ENCODE measurements at regions not wholly inside any gene's neighbourhood (a gene's known extent, or its start where the extent isn't known, plus 50 kb on each side); places are given as distances from the start of the nearest gene placed in this dataset.
"Not testable (repeated sequence)": the region's sequence is repeated elsewhere in the genome, so short reads cannot be mapped to it uniquely, and the experiment has no call there.

- intact Hi-C loops (cut with DNase I; ENCODE audit: low total_unique reads), result not testable (repeated sequence)
Measured at GRCh38 chr10:133785846-133786602, 159.4 kb upstream of the FRG2B start.

DNA sequence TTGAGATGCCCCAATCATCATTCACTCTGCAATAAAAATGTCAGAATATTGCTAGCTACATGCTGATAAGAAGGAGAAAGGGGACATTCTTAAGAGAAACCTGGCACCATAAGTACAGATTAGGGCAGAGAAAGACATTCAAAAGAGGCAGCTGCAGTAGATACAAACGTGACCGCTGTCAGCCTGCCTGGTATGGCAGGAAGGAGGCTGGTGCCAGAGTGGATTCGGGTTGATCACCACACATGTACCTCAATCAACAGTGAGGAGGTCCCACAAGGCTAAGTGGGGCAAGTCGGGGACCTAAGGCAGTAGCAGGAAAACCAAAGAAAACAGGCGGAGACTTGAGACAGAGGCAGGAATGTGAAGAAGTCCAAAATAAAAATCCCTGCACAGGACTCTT, 158.6 kb upstream of the FRG2B start:
- H3K27me3 ChIP-seq; H3K27ac ChIP-seq; H3K9me3 ChIP-seq; H3K4me1 ChIP-seq; intact Hi-C loops (cut with DNase I; ENCODE audit: low total_unique reads); H3K4me3 ChIP-seq; H3K36me3 ChIP-seq (ENCODE audit: low read depth, missing control alignments): not testable (repeated sequence)
- DNase-seq, result peak; percentile 10
- 18% methylated on average over 3 of the region's 5 CpGs; no CpG with 5 or more reads in 1 of the 2 donors for WGBS, 2 donors

More at GRCh38 chr10:133785846-133786602, 159.4 kb upstream of the FRG2B start:
- not testable (repeated sequence) for H3K4me1 ChIP-seq; H3K27ac ChIP-seq; H3K9me3 ChIP-seq; H3K36me3 ChIP-seq (ENCODE audit: low read depth, missing control alignments); H3K4me3 ChIP-seq; H3K27me3 ChIP-seq
- WGBS, 2 donors, result 56 to 72% methylated on average over 19 to 41 of the region's 85 CpGs
- peak; percentile 22 for DNase-seq

DNA sequence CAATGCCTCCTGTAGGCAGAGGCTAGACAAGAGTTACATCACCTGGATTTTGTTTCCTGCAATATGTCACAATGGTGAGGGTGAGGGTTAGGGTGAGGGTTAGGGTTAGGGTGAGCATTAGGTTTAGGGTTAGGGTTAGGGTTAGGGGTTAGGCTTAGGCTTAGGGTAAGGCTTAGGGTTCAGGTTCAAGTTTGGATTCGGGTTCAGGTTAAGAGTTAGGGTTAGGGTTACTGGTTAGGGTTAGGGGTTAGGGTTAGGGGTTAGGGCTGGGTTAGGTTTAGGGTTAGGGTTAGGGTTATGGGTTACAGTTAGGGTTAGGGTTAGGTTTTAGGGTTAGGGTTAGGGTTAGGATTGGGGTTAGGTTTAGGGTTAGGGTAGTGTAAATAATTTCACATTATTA, 138.7 kb upstream of the FRG2B start:
- H3K36me3 ChIP-seq (ENCODE audit: low read depth, missing control alignments); H3K27ac ChIP-seq; DNase-seq; intact Hi-C loops (cut with DNase I; ENCODE audit: low total_unique reads); H3K9me3 ChIP-seq; H3K27me3 ChIP-seq; H3K4me1 ChIP-seq; H3K4me3 ChIP-seq: not testable (repeated sequence)
- 79% methylated on average over 1 of the region's 1 CpG; no CpG with 5 or more reads in 1 of the 2 donors for WGBS, 2 donors

DNA sequence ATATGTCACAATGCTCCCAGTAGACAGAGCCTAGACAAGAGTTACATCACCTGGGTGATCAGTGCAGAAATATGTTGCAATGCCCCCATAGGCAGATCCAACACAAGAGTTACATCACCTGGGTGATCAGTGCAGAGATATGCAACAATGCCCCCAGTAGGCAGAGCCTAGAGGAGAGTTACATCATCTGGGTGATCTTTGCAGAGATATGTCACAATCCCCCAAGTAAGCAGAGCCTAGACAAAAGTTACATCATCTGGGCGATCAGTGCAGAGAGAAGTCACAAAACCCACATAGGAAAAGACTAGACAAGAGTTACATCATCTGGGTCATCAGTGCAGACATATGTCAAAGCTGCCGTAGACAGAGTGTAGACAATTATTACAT, 138.2 kb upstream of the FRG2B start:
- H3K27me3 ChIP-seq; H3K4me3 ChIP-seq; H3K4me1 ChIP-seq; DNase-seq; H3K9me3 ChIP-seq; H3K27ac ChIP-seq; H3K36me3 ChIP-seq (ENCODE audit: low read depth, missing control alignments); intact Hi-C loops (cut with DNase I; ENCODE audit: low total_unique reads): not testable (repeated sequence)
- no CpG with 5 or more reads among the region's 2 CpGs for WGBS, 2 donors

DNA sequence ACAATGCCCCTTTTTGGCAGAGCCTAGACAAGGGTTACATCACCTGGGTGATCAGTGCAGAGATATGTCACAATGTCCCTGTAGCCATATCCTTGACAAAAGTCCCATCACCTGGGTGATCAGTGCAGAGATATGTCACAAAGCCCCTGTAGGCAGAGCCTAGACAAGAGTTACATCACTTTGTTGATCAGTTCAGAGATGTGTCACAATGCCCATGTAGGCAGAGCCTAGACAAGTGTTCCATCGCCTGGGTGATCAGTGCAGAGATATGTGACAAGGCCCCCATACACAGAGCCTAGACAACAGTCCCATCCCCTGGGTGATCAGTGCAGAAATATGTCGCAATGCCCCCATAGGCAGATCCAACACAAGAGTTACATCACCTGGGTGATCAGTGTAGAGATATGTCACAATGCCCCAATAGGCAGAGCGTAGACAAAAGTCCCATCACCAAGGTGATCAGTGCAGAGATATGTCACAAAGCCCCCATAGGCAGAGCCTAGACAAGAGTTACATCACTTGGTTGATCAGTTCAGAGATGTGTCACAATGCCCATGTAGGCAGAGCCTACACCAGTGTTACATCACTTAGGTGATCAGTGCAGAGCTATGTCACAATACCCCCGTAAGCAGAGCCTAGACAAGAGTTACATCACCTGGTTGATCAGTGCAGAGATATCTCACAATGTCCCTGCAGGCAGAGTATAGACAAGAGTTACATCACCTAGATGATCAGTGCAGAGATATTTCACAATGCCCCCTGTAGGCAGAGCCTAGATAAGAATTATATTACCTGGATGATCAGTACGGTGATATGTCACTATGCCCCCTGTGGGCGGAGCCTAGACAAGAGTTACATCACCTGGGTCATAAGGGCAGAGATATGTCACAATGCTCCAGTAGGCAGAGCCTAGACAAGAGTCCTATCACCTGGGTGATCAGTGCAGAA, 137.6 kb upstream of the FRG2B start:
- H3K9me3 ChIP-seq; H3K27me3 ChIP-seq; H3K4me3 ChIP-seq; H3K36me3 ChIP-seq (ENCODE audit: low read depth, missing control alignments); H3K4me1 ChIP-seq; H3K27ac ChIP-seq; intact Hi-C loops (cut with DNase I; ENCODE audit: low total_unique reads): not testable (repeated sequence)
- DNase-seq, result peak; percentile 11
- 82 to 83% methylated on average over 3 to 4 of the region's 6 CpGs for WGBS, 2 donors

DNA sequence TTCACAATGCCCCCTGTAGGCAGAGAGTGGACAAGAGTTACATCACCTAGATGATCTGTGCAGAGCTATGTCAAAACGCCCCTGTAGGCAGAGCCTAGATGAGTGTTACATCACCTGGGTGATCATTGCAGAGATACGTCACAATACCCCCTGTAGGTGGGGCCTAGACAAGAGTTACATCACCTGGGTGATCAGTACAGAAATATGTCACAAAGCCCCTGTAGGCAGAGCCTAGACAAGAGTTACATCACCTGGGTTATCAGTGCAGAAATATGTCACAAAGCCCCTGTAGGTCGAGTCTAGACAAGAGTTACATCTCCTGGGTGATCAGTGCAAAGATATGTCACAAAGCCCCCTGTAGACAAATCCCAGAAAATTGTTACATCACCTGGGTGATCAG, 136.6 kb upstream of the FRG2B start:
- H3K4me3 ChIP-seq; H3K27ac ChIP-seq; H3K9me3 ChIP-seq; DNase-seq; H3K27me3 ChIP-seq; H3K4me1 ChIP-seq; H3K36me3 ChIP-seq (ENCODE audit: low read depth, missing control alignments); intact Hi-C loops (cut with DNase I; ENCODE audit: low total_unique reads): not testable (repeated sequence)
- no CpG with 5 or more reads among the region's 3 CpGs for WGBS, 2 donors

DNA sequence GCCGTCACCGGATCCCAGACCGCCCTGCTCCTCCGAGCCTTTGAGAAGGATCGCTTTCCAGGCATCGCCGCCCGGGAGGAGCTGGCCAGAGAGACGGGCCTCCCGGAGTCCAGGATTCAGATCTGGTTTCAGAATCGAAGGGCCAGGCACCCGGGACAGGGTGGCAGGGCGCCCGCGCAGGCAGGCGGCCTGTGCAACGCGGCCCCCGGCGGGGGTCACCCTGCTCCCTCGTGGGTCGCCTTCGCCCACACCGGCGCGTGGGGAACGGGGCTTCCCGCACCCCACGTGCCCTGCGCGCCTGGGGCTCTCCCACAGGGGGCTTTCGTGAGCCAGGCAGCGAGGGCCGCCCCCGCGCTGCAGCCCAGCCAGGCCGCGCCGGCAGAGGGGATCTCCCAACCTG, 127.0 kb upstream of the FRG2B start:
- H3K36me3 ChIP-seq (ENCODE audit: low read depth, missing control alignments); H3K9me3 ChIP-seq; H3K27me3 ChIP-seq; H3K4me1 ChIP-seq; intact Hi-C loops (cut with DNase I; ENCODE audit: low total_unique reads); DNase-seq; H3K4me3 ChIP-seq; H3K27ac ChIP-seq: not testable (repeated sequence)
- WGBS, 2 donors, result no CpG with 5 or more reads among the region's 39 CpGs

Small RNAs in the stretch of these regions (small RNA-seq; reads per million reads assigned to genes)
- gene BX322534.1, result 0 reads per million in 2 donors
